Mesothelial cell of epicardium (in vitro differentiated cells): ENCODE measurements at regions not wholly inside any gene's neighbourhood (a gene's known extent, or its start where the extent isn't known, plus 50 kb on each side); places are given as distances from the start of the nearest gene placed in this dataset.

Source experiments
- DNase-seq, 2 experiments: peaks; one replicate each; pipeline ENCODE4 v3.0.0; 2021; ENCODE audit warnings: low spot score in 2 of 2; ENCODE audit not compliant: unreplicated experiment in 2 of 2
- H3K27ac Mint-ChIP-seq: 2 replicates; pipeline ENCODE4 v1.8.0; 2021; ENCODE audit warnings: mixed read lengths
- H3K27me3 Mint-ChIP-seq: 2 replicates; pipeline ENCODE4 v1.8.0; 2021; ENCODE audit warnings: low read depth, mixed read lengths
- H3K36me3 Mint-ChIP-seq: 2 replicates; pipeline ENCODE4 v1.8.0; 2021; ENCODE audit warnings: mixed read lengths
- H3K4me1 Mint-ChIP-seq: 2 replicates; pipeline ENCODE4 v1.8.0; 2021; ENCODE audit warnings: mixed read lengths
- H3K4me3 Mint-ChIP-seq: 2 replicates; pipeline ENCODE4 v1.8.0; 2021; ENCODE audit warnings: mild to moderate bottlenecking, moderate library complexity, mixed read lengths
- H3K9me3 Mint-ChIP-seq: 2 replicates; pipeline ENCODE4 v1.8.0; 2021; ENCODE audit warnings: mixed read lengths
- CTCF ChIP-seq: fragments of 200-600 bp; sonication (generic); IDR thresholded peaks from one replicate; pipeline ENCODE4 v1.5.0; 2021; ENCODE audit warnings: antibody characterized with exemption; ENCODE audit not compliant: unreplicated experiment

- DNase-seq = no peak
- no peak for TF ChIP-seq CTCF
- Mint-ChIP-seq H3K4me3 (no peak overlapping the region), H3K36me3 (no peaks in the 10 kb centered on the region), H3K9me3 (no peaks in the 10 kb centered on the region), H3K27me3 (no peaks in the 10 kb centered on the region), H3K27ac (no peak overlapping the region), H3K4me1 (peaks cover 14% of the 10 kb centered on the region)
Observed at GRCh38 chr1:113275083-113275482, 115.2 kb upstream of the MAGI3 start.

GRCh38 chr1:113275691-113276090 lies 114.6 kb upstream of the MAGI3 start:
- no peak for TF ChIP-seq CTCF
- Mint-ChIP-seq H3K27ac (no peak overlapping the region), H3K27me3 (no peaks in the 10 kb centered on the region), H3K9me3 (no peaks in the 10 kb centered on the region), H3K4me1 (peaks cover 20% of the 10 kb centered on the region), H3K4me3 (no peak overlapping the region), H3K36me3 (no peaks in the 10 kb centered on the region)
- DNase-seq = no peak

GRCh38 chr1:113276507-113276906 lies 113.8 kb upstream of the MAGI3 start:
- H3K4me3 Mint-ChIP-seq = no peak overlapping the region
- no peaks in the 10 kb centered on the region for H3K9me3 Mint-ChIP-seq
- no peaks in the 10 kb centered on the region for H3K27me3 Mint-ChIP-seq
- H3K27ac Mint-ChIP-seq = no peak overlapping the region
- DNase-seq = no peak
- peaks cover 28% of the 10 kb centered on the region for H3K4me1 Mint-ChIP-seq
- no peaks in the 10 kb centered on the region for H3K36me3 Mint-ChIP-seq
- TF ChIP-seq CTCF = no peak

GRCh38 chr1:113278371-113278770 lies 111.9 kb upstream of the MAGI3 start:
- Mint-ChIP-seq H3K27ac (no peak overlapping the region), H3K4me3 (no peak overlapping the region), H3K27me3 (no peaks in the 10 kb centered on the region), H3K36me3 (no peaks in the 10 kb centered on the region), H3K4me1 (peaks cover 45% of the 10 kb centered on the region), H3K9me3 (no peaks in the 10 kb centered on the region)
- no peak for DNase-seq
- TF ChIP-seq CTCF = no peak

GRCh38 chr1:113278777-113279176 lies 111.5 kb upstream of the MAGI3 start:
- TF ChIP-seq CTCF = no peak
- Mint-ChIP-seq H3K27me3 (no peaks in the 10 kb centered on the region), H3K4me1 (peaks cover 49% of the 10 kb centered on the region), H3K36me3 (no peaks in the 10 kb centered on the region), H3K27ac (no peak overlapping the region), H3K9me3 (no peaks in the 10 kb centered on the region), H3K4me3 (no peak overlapping the region)
- no peak for DNase-seq

- Mint-ChIP-seq H3K36me3 (no peaks in the 10 kb centered on the region), H3K27ac (no peak overlapping the region), H3K9me3 (no peaks in the 10 kb centered on the region), H3K27me3 (no peaks in the 10 kb centered on the region), H3K4me1 (peaks cover 58% of the 10 kb centered on the region), H3K4me3 (no peak overlapping the region)
- no peak for DNase-seq
- no peak for TF ChIP-seq CTCF
Observed at GRCh38 chr1:113279776-113280391, 110.4 kb upstream of the MAGI3 start.
